Transverse colon (tissue), 4 donors: ENCODE measurements at regions not wholly inside any gene's neighbourhood (a gene's known extent, or its start where the extent isn't known, plus 50 kb on each side); places are given as distances from the start of the nearest gene placed in this dataset.

Experiments used
- DNase-seq: peaks from one replicate; pipeline ENCODE4 v3.0.0-alpha.2; 2019
- H3K27ac ChIP-seq, 4 donors: fragments of 200-600 bp; sonication (generic); 2 replicates each; pipeline ENCODE4 v1.5.1; 2016 to 2018; ENCODE audit warnings: inconsistent platforms in 4 of 4
- H3K27me3 ChIP-seq: fragments of 200-600 bp; sonication (generic); 2 replicates; pipeline ENCODE4 v1.5.1; 2017; ENCODE audit warnings: inconsistent platforms
- H3K36me3 ChIP-seq, 4 donors: fragments of 200-600 bp; sonication (generic); 2 replicates each; pipeline ENCODE4 v1.5.1; 2017 to 2019; ENCODE audit warnings: inconsistent platforms in 4 of 4
- H3K4me1 ChIP-seq, 4 donors: fragments of 200-600 bp; sonication (generic); 2 replicates each; pipeline ENCODE4 v1.5.1; 2017 to 2020; ENCODE audit warnings: inconsistent platforms in 4 of 4
- H3K4me3 ChIP-seq, 4 donors: fragments of 200-600 bp; sonication (generic); 1 replicate in 1 of 4; 2 replicates in 3 of 4; pipeline versions ENCODE4 v1.5.1 to v1.6.1; 2017 to 2019; ENCODE audit warnings: inconsistent platforms in 4 of 4
- H3K9me3 ChIP-seq, 2 donors: fragments of 200-600 bp; sonication (generic); 2 replicates each; pipeline ENCODE4 v1.5.1; 2017 to 2019; ENCODE audit warnings: inconsistent platforms in 2 of 2
- EP300 ChIP-seq: sonication (generic); formaldehyde crosslinking; IDR thresholded peaks from one replicate; pipeline ENCODE4 v1.6.1; 2017; ENCODE audit warnings: antibody characterized with exemption, low read depth
- POLR2A ChIP-seq: fragments of 450-650 bp; IDR thresholded peaks from one replicate; pipeline ENCODE4 v1.6.1; 2016; ENCODE audit warnings: antibody characterized with exemption, mild to moderate bottlenecking, moderate library complexity
- POLR2AphosphoS5 ChIP-seq, 3 donors: sonication (generic); formaldehyde crosslinking; IDR thresholded peaks; one replicate each; pipeline ENCODE4 v1.6.1; 2016; ENCODE audit warnings: antibody characterized with exemption in 3 of 3
- WGBS, 2 donors: methylation state at CpG; one replicate each; pipeline ENCODE4 v1.1.5; 2018; ENCODE audit warnings: low coverage in 1 of 2; 5-methylcytosine and 5-hydroxymethylcytosine counted together
- in situ Hi-C, 4 donors: fragments of 200-750 bp; cut with MboI; loops; one replicate each; pipeline versions ENCODE4 v1.15.0 to v1.15.1; 2017; ENCODE audit warnings: low sequenced_read_pairs in 3 of 4, low pct_ligation_motif_present in 1 of 4, low pct_unique_long_range_greater_than_20kb in 1 of 4
- intact Hi-C: fragments of 100-400 bp; cut with DNase I; formaldehyde crosslinking; loops from one replicate; pipeline ENCODE4 v1.15.1; 2023; ENCODE audit warnings: low total_unique reads
- TF ChIP-seq, protein P1 (sequence below), 5 experiments: fragments of 200-600 bp in 3 of 5; fragments of 450-650 bp in 2 of 5; sonication (generic) in 3 of 5; IDR thresholded peaks; 1 replicate in 2 of 5; 2 replicates in 3 of 5; pipeline ENCODE4 v1.5.1; 2016 to 2017; ENCODE audit warnings: antibody characterized with exemption in 5 of 5, inconsistent platforms in 3 of 5, mild to moderate bottlenecking in 2 of 5, moderate library complexity in 1 of 5

DNA sequence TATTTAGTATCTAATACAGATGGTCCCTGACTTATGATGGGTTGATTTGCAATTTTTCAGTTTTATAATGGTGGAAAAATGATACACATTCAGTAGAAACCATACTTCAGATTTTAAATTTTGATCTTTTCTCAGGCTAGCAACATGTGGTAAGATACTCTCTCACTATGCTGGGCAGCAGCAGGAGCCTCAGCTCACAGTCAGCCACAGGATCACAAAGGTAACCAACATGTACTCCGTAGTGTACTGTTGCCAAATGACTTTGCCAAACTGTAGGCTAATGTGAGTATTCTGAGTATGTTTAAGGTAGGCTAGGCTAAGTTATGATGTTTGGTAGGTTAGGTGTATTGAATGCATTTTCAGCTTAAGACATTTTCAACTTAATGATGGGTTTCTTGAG, 498.6 kb upstream of the DPPA4 start:
- 63% methylated on average over 1 of the region's 1 CpG; no CpG with 5 or more reads in 1 of the 2 donors for WGBS, 2 donors
- H3K36me3 ChIP-seq = no peaks in the 10 kb centered on the region
- intact Hi-C loops = no loop called here
- DNase-seq = no peak
- H3K9me3 ChIP-seq = no peaks in the 10 kb centered on the region
- H3K27ac ChIP-seq = no peak overlapping the region
- no peaks in the 10 kb centered on the region for H3K4me1 ChIP-seq
- no peak overlapping the region for H3K4me3 ChIP-seq
- TF ChIP-seq POLR2AphosphoS5 (IDR thresholded peaks at IDR 0.05) (no peak), POLR2A (no peak), EP300 (no peak)
- TF ChIP-seq, protein P1, sequence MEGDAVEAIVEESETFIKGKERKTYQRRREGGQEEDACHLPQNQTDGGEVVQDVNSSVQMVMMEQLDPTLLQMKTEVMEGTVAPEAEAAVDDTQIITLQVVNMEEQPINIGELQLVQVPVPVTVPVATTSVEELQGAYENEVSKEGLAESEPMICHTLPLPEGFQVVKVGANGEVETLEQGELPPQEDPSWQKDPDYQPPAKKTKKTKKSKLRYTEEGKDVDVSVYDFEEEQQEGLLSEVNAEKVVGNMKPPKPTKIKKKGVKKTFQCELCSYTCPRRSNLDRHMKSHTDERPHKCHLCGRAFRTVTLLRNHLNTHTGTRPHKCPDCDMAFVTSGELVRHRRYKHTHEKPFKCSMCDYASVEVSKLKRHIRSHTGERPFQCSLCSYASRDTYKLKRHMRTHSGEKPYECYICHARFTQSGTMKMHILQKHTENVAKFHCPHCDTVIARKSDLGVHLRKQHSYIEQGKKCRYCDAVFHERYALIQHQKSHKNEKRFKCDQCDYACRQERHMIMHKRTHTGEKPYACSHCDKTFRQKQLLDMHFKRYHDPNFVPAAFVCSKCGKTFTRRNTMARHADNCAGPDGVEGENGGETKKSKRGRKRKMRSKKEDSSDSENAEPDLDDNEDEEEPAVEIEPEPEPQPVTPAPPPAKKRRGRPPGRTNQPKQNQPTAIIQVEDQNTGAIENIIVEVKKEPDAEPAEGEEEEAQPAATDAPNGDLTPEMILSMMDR (IDR thresholded peaks at IDR 0.05) = no peak
- in situ Hi-C loops = no loop called here
- no peaks in the 10 kb centered on the region for H3K27me3 ChIP-seq

DNA sequence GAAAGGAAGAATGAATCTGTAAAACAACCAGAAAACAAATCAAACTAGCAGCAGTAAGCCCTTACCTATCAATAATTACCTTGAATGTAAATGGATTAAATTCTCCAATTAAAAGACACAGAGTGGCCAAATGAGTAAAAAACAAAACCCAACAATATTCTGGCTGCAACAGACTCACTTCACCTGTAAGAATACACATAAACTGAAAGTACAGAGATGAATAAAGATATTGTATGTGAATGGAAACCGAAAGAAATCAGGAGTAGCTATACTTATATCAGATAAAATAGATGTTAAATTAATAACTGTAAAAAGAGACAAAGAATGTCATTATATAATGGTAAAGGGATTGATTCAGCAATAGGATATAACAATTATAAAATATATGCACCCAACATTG, 514.5 kb upstream of the DPPA4 start:
- Histone ChIP-seq H3K27ac (no peak overlapping the region), H3K27me3 (no peaks in the 10 kb centered on the region), H3K36me3 (no peaks in the 10 kb centered on the region), H3K4me1 (peaks cover 0 to 3% (median 0%) of the 10 kb centered on the region in 4 donors), H3K4me3 (no peak overlapping the region), H3K9me3 (peaks cover 15 to 16% of the 10 kb centered on the region in 2 donors)
- TF ChIP-seq POLR2AphosphoS5 (IDR thresholded peaks at IDR 0.05) = no peak
- TF ChIP-seq POLR2A = no peak
- no peak for TF ChIP-seq EP300
- TF ChIP-seq, protein P1 (IDR thresholded peaks at IDR 0.05) = no peak
- 71 to 82% methylated on average over 1 of the region's 1 CpG for WGBS, 2 donors
- in situ Hi-C loops (no loop called here), intact Hi-C loops (no loop called here)
- DNase-seq = no peak

DNA sequence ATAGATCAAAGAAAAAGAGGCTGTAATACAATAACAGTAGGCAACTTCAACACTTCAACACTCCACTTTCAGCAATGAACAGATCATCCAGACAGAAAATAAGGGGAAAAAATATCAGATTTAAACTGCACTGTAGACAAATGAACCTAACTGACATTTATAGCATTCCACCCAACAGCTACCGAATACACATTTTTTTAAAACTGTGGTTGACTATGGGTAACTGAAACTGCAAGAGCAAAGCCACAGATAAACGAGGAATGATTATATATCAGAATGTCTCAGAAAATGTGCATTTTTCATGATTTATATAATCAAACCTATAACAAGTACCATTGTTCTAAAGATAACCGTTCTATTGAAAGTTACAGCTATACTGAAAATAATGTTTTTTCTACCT, 514.9 kb upstream of the DPPA4 start:
- Histone ChIP-seq H3K36me3 (no peaks in the 10 kb centered on the region), H3K27me3 (no peaks in the 10 kb centered on the region), H3K9me3 (peaks cover 15 to 16% of the 10 kb centered on the region in 2 donors), H3K4me1 (peaks cover 0 to 3% (median 0%) of the 10 kb centered on the region in 4 donors), H3K4me3 (no peak overlapping the region), H3K27ac (no peak overlapping the region)
- intact Hi-C loops = no loop called here
- DNase-seq = no peak
- WGBS, 2 donors = 65 to 67% methylated on average over 3 of the region's 3 CpGs
- TF ChIP-seq, protein P1 (IDR thresholded peaks at IDR 0.05) = no peak
- TF ChIP-seq POLR2AphosphoS5 (IDR thresholded peaks at IDR 0.05) (no peak), EP300 (no peak), POLR2A (no peak)
- in situ Hi-C loops = no loop called here

DNA sequence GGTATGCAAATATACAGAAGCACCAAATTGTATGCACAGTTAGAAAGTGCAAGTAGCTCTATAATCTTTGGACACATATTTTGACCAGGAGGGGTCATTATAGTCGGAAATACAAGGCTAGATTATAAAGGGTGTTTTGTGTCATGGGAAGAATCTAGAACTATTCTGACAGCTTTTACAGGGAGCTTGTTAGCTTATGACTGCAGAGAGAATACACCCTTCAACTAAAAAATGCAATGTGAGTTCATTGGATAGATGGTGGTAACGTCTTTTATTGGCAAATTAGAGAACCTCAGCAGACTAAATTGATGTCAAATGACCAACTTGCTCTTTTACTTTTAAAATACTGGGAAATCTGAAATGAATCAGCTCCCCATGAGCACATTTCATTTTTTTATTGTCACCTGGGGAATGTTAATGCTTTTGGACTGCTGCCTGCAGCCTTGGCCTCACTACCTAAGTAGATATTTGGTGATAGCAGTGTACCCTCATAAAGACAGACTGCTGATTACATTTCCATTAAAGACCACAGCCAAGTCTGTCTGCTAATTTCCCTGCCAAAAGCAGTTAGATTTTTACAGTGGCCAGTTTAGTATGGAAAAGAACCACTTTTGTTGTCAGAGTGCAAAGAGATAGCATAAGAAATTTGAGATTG, 515.9 kb upstream of the DPPA4 start:
- intact Hi-C loops = no loop called here
- Histone ChIP-seq H3K27ac (no peak overlapping the region), H3K4me3 (no peak overlapping the region), H3K27me3 (no peaks in the 10 kb centered on the region), H3K9me3 (peaks cover 15 to 16% of the 10 kb centered on the region in 2 donors), H3K4me1 (peaks cover 0 to 3% (median 0%) of the 10 kb centered on the region in 4 donors), H3K36me3 (no peaks in the 10 kb centered on the region)
- TF ChIP-seq POLR2A = no peak
- no peak for TF ChIP-seq EP300
- TF ChIP-seq, protein P1 (IDR thresholded peaks at IDR 0.05) = no peak
- WGBS, 2 donors = 18 to 32% methylated on average over 2 of the region's 2 CpGs
- DNase-seq = no peak
- in situ Hi-C loops = no loop called here
